GM11168 (cell line): ENCODE measurements at regions not wholly inside any gene's neighbourhood (a gene's known extent, or its start where the extent isn't known, plus 50 kb on each side); places are given as distances from the start of the nearest gene placed in this dataset.
"Not testable (repeated sequence)": the region's sequence is repeated elsewhere in the genome, so short reads cannot be mapped to it uniquely, and the experiment has no call there.

Experiments
- in situ Hi-C: fragments of 300-500 bp; cut with MboI; formaldehyde crosslinking; loops from one replicate; pipeline ENCODE4 v1.12.0; 2022; ENCODE audit warnings: low sequenced_read_pairs; ENCODE audit not compliant: unreplicated experiment

GRCh38 chr5:109538692-109539091 is 128.9 kb upstream of the PJA2 start:
- in situ Hi-C loops: not testable (repeated sequence)

- in situ Hi-C loops: not testable (repeated sequence)
Measured at GRCh38 chr5:109535090-109535489, 125.3 kb upstream of the PJA2 start.

- in situ Hi-C loops: no loop called here
Measured at GRCh38 chr5:109533751-109534272, 124.0 kb upstream of the PJA2 start.

- in situ Hi-C loops: no loop called here
Measured at GRCh38 chr5:109532773-109533364, 123.1 kb upstream of the PJA2 start.

GRCh38 chr5:109531262-109531661 is 121.5 kb upstream of the PJA2 start:
- in situ Hi-C loops: no loop called here

- in situ Hi-C loops: no loop called here
Measured at GRCh38 chr5:109529987-109530386, 120.2 kb upstream of the PJA2 start.

GRCh38 chr5:109529520-109529919 is 119.7 kb upstream of the PJA2 start:
- in situ Hi-C loops: no loop called here

- in situ Hi-C loops: no loop called here
Measured at GRCh38 chr5:109524555-109524954, 114.8 kb upstream of the PJA2 start.

GRCh38 chr5:109524026-109524425 is 114.3 kb upstream of the PJA2 start:
- in situ Hi-C loops: no loop called here

GRCh38 chr5:109522404-109522803 is 112.6 kb upstream of the PJA2 start:
- in situ Hi-C loops: no loop called here

- in situ Hi-C loops: no loop called here
Measured at GRCh38 chr5:109519416-109519815, 109.6 kb upstream of the PJA2 start.

- in situ Hi-C loops: no loop called here
Measured at GRCh38 chr5:109516390-109516789, 106.6 kb upstream of the PJA2 start.

- in situ Hi-C loops: no loop called here
Measured at GRCh38 chr5:109511980-109512734, 102.4 kb upstream of the PJA2 start.

- in situ Hi-C loops: no loop called here
Measured at GRCh38 chr5:109506556-109506955, 96.8 kb upstream of the PJA2 start.

- in situ Hi-C loops: no loop called here
Measured at GRCh38 chr5:109496112-109496511, 86.3 kb upstream of the PJA2 start.

- in situ Hi-C loops: no loop called here
Measured at GRCh38 chr5:109487753-109488420, 78.1 kb upstream of the PJA2 start.

- in situ Hi-C loops: no loop called here
Measured at GRCh38 chr5:109486200-109486804, 76.5 kb upstream of the PJA2 start.

- in situ Hi-C loops: no loop called here
Measured at GRCh38 chr5:109485030-109485429, 75.3 kb upstream of the PJA2 start.

- in situ Hi-C loops: no loop called here
Measured at GRCh38 chr5:109484597-109484996, 74.8 kb upstream of the PJA2 start.

- in situ Hi-C loops: no loop called here
Measured at GRCh38 chr5:109483395-109483971, 73.7 kb upstream of the PJA2 start.
